Upper lobe of left lung (tissue), 6 donors: ENCODE measurements at regions not wholly inside any gene's neighbourhood (a gene's known extent, or its start where the extent isn't known, plus 50 kb on each side); places are given as distances from the start of the nearest gene placed in this dataset.

Experiments used
- ATAC-seq, 2 donors: fragments of 200-7000 bp; cut with Tn5 transposase; one replicate each; pipeline ENCODE4 v1.9.1; 2022; ENCODE audit warnings: mild to moderate bottlenecking in 2 of 2, moderate library complexity in 2 of 2; ENCODE audit not compliant: low FRiP score in 2 of 2
- DNase-seq, 2 donors: peaks; one replicate each; pipeline ENCODE4 v3.0.0-alpha.2; 2019 to 2020
- H3K27ac ChIP-seq, 4 donors: fragments of 200-600 bp; sonication (generic); one replicate each; pipeline ENCODE4 v1.5.1; 2016 to 2019
- H3K27me3 ChIP-seq, 4 donors: fragments of 200-600 bp; sonication (generic); one replicate each; pipeline ENCODE4 v1.5.1; 2017 to 2019
- H3K36me3 ChIP-seq, 4 donors: fragments of 200-600 bp; sonication (generic); one replicate each; pipeline ENCODE4 v1.5.1; 2016 to 2019
- H3K4me1 ChIP-seq, 4 donors: fragments of 200-600 bp; sonication (generic); one replicate each; pipeline ENCODE4 v1.5.1; 2018 to 2019
- H3K4me3 ChIP-seq, 4 donors: fragments of 200-600 bp; sonication (generic); one replicate each; pipeline ENCODE4 v1.5.1; 2017 to 2019; ENCODE audit warnings: mild to moderate bottlenecking in 2 of 4, moderate library complexity in 1 of 4
- H3K9me3 ChIP-seq, 4 donors: fragments of 200-600 bp; sonication (generic); one replicate each; pipeline ENCODE4 v1.5.1; 2018 to 2019
- EP300 ChIP-seq, 4 donors: sonication (generic); formaldehyde crosslinking; IDR thresholded peaks; one replicate each; pipeline ENCODE4 v1.5.1; 2017; ENCODE audit warnings: antibody characterized with exemption in 4 of 4, control low read depth in 2 of 4
- POLR2A ChIP-seq, 4 donors: fragments of 450-650 bp; IDR thresholded peaks; one replicate each; pipeline ENCODE4 v1.5.1; 2016 to 2017; ENCODE audit warnings: antibody characterized with exemption in 4 of 4, mild to moderate bottlenecking in 2 of 4
- POLR2AphosphoS5 ChIP-seq, 2 donors: sonication (generic); formaldehyde crosslinking; IDR thresholded peaks; one replicate each; pipeline ENCODE4 v1.5.1; 2017; ENCODE audit warnings: antibody characterized with exemption in 2 of 2
- WGBS, 2 donors: methylation state at CpG; one replicate each; pipeline ENCODE4 v1.1.5; 2017 to 2018; 5-methylcytosine and 5-hydroxymethylcytosine counted together
- TF ChIP-seq, protein P1 (sequence below), 6 experiments: fragments of 450-650 bp in 4 of 6; fragments of 200-600 bp in 2 of 6; sonication (generic) in 2 of 6; IDR thresholded peaks; one replicate each; pipeline ENCODE4 v1.5.1; 2016 to 2019; ENCODE audit warnings: antibody characterized with exemption in 6 of 6
- donor health status: DM: no; HTN: no; CAD: no; lungs with moderate emphysema.
- donor health status: DM: no; HTN: yes; CAD: no; lungs with severe emphysema.

DNA sequence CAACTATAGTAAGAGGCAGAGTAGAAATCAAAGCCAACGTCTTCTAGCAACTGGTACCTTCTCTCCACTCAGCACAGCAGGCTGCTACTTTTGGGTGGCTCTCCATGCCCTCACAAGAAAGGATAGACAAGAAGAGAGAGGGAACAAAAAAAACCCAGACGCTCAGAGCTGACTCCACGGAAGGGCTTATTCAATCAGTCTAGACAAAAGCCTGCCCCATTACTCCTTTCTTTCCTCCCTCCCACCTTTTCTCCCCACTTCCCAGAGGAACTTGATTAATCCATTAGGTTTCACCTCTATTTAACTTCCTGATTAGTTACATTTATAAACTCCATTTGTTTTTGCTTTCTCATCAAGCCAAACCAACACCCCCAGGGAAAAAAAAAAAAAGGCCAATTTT, 71.1 kb upstream of the CCDC60 start:
- H3K9me3 ChIP-seq: peaks cover 0 to 8% (median 0%) of the 10 kb centered on the region in 4 donors
- ATAC-seq (no peak), DNase-seq (no peak)
- H3K4me3 ChIP-seq: no peak overlapping the region
- peaks cover 4 to 12% (median 8%) of the 10 kb centered on the region in 4 donors for H3K4me1 ChIP-seq
- TF ChIP-seq EP300 (IDR thresholded peaks at IDR 0.05): no peak
- TF ChIP-seq POLR2A (IDR thresholded peaks at IDR 0.05): no peak
- TF ChIP-seq POLR2AphosphoS5 (IDR thresholded peaks at IDR 0.05): no peak
- TF ChIP-seq, protein P1, sequence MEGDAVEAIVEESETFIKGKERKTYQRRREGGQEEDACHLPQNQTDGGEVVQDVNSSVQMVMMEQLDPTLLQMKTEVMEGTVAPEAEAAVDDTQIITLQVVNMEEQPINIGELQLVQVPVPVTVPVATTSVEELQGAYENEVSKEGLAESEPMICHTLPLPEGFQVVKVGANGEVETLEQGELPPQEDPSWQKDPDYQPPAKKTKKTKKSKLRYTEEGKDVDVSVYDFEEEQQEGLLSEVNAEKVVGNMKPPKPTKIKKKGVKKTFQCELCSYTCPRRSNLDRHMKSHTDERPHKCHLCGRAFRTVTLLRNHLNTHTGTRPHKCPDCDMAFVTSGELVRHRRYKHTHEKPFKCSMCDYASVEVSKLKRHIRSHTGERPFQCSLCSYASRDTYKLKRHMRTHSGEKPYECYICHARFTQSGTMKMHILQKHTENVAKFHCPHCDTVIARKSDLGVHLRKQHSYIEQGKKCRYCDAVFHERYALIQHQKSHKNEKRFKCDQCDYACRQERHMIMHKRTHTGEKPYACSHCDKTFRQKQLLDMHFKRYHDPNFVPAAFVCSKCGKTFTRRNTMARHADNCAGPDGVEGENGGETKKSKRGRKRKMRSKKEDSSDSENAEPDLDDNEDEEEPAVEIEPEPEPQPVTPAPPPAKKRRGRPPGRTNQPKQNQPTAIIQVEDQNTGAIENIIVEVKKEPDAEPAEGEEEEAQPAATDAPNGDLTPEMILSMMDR (IDR thresholded peaks at IDR 0.05): no peak
- H3K27ac ChIP-seq: no peak overlapping the region
- no peaks in the 10 kb centered on the region for H3K27me3 ChIP-seq
- no peaks in the 10 kb centered on the region for H3K36me3 ChIP-seq
- WGBS, 2 donors: 81 to 82% methylated on average over 3 of the region's 3 CpGs

DNA sequence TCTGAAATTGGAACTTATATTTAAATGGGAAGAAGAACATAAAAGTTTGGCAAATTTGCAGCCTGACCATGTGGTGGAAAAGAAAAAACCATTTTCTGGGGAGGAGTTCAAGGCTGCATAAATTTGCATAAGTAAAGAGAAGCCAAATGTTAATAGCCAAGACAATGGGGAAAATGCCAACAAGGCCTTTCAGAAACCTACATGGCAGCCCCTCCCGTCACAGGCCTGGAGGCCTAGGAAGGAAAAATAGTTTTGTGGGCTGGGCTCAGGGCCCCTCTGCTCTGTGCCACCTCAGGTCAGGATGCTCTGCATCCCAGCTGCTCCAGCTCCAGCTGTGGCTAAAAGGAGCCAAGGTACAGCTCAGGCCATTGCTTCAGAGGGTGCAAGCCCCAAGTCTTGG, 67.6 kb upstream of the CCDC60 start:
- H3K27me3 ChIP-seq: no peaks in the 10 kb centered on the region
- ATAC-seq (no peak), DNase-seq (no peak)
- H3K36me3 ChIP-seq: no peaks in the 10 kb centered on the region
- TF ChIP-seq EP300 (IDR thresholded peaks at IDR 0.05) (no peak), POLR2AphosphoS5 (IDR thresholded peaks at IDR 0.05) (no peak), POLR2A (IDR thresholded peaks at IDR 0.05) (no peak)
- TF ChIP-seq, protein P1 (IDR thresholded peaks at IDR 0.05): no peak
- peaks cover 0 to 11% (median 0%) of the 10 kb centered on the region in 4 donors for H3K9me3 ChIP-seq
- no peaks in the 10 kb centered on the region for H3K4me1 ChIP-seq
- 53 to 89% methylated on average over 1 of the region's 1 CpG for WGBS, 2 donors
- H3K4me3 ChIP-seq: no peak overlapping the region
- H3K27ac ChIP-seq: no peak overlapping the region

DNA sequence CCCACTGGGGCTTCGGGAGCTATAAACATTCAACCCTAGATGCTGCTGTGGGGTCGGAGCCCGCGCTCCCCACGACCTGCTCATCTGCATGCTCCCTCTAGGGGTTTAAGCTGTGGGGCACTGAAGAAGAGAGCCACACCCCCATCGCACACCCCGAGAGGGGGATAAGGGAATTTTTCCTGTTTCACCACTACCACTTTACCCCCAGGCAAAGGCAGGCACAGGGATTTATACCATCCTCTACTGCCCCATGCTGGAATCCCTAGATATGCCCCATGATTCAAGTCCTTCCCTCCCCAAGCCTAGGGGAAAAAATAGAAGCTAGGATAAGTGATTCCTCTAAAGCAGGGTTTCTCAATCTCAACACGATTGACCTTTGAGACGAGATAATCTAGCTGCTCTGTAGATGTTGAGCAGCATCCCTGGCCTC, 59.9 kb upstream of the CCDC60 start:
- no peak overlapping the region for H3K27ac ChIP-seq
- no peaks in the 10 kb centered on the region for H3K27me3 ChIP-seq
- 68 to 88% methylated on average over 8 to 9 of the region's 9 CpGs for WGBS, 2 donors
- TF ChIP-seq POLR2A (IDR thresholded peaks at IDR 0.05): no peak
- TF ChIP-seq POLR2AphosphoS5 (IDR thresholded peaks at IDR 0.05): no peak
- TF ChIP-seq, protein P1 (IDR thresholded peaks at IDR 0.05): no peak
- no peak for TF ChIP-seq EP300 (IDR thresholded peaks at IDR 0.05)
- no peaks in the 10 kb centered on the region for H3K4me1 ChIP-seq
- DNase-seq (peak in 1 of 2 donors; percentile 22), ATAC-seq (peak; percentile 26 to 31)
- no peaks in the 10 kb centered on the region for H3K36me3 ChIP-seq
- no peak overlapping the region for H3K4me3 ChIP-seq
- H3K9me3 ChIP-seq: no peaks in the 10 kb centered on the region

DNA sequence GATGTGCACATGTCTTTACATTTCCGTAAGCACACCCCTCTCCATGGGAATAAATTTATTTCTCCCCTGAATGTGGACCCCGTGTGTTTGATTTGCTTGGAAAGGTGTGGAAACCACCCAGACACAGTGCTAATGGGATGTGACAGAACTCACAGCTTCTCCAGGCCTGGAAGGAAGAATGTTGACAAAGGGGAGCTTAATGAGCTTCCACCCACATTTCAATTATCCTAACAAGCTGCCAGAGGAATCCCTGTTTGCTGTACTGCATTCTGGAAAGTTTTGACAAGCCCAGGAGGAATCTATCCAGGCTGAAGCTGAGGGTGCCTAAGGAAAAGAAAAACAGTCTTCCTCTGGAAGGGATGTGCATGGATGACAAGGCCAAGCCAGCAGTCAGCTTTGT, 51.2 kb upstream of the CCDC60 start:
- 66 to 88% methylated on average over 2 of the region's 2 CpGs for WGBS, 2 donors
- no peak for ATAC-seq
- no peaks in the 10 kb centered on the region for H3K27me3 ChIP-seq
- no peaks in the 10 kb centered on the region for H3K36me3 ChIP-seq
- no peaks in the 10 kb centered on the region for H3K9me3 ChIP-seq
- H3K4me1 ChIP-seq: no peaks in the 10 kb centered on the region
- no peak overlapping the region for H3K27ac ChIP-seq
- no peak overlapping the region for H3K4me3 ChIP-seq
- DNase-seq: no peak
- TF ChIP-seq POLR2A (IDR thresholded peaks at IDR 0.05) (no peak), EP300 (IDR thresholded peaks at IDR 0.05) (no peak), POLR2AphosphoS5 (IDR thresholded peaks at IDR 0.05) (no peak)
- TF ChIP-seq, protein P1 (IDR thresholded peaks at IDR 0.05): no peak
